Stomach (tissue), 4 donors: ENCODE measurements at regions not wholly inside any gene's neighbourhood (a gene's known extent, or its start where the extent isn't known, plus 50 kb on each side); places are given as distances from the start of the nearest gene placed in this dataset.

ENCODE experiments used
- EP300 ChIP-seq: sonication (generic); formaldehyde crosslinking; IDR thresholded peaks from one replicate; pipeline ENCODE4 v1.6.1; 2017; ENCODE audit warnings: antibody characterized with exemption
- POLR2A ChIP-seq, 4 donors: fragments of 450-650 bp; IDR thresholded peaks; one replicate each; pipeline ENCODE4 v1.6.1; 2016; ENCODE audit warnings: antibody characterized with exemption in 4 of 4, control low read depth in 2 of 4, mild to moderate bottlenecking in 1 of 4, moderate library complexity in 1 of 4
- TF ChIP-seq, protein P1 (sequence below), 7 experiments: fragments of 450-650 bp in 4 of 7; fragments of 200-600 bp in 3 of 7; sonication (generic) in 3 of 7; IDR thresholded peaks; one replicate each; pipeline ENCODE4 v1.5.1; 2016 to 2019; ENCODE audit warnings: antibody characterized with exemption in 7 of 7, control low read depth in 2 of 7, mild to moderate bottlenecking in 1 of 7

- TF ChIP-seq, protein P1, sequence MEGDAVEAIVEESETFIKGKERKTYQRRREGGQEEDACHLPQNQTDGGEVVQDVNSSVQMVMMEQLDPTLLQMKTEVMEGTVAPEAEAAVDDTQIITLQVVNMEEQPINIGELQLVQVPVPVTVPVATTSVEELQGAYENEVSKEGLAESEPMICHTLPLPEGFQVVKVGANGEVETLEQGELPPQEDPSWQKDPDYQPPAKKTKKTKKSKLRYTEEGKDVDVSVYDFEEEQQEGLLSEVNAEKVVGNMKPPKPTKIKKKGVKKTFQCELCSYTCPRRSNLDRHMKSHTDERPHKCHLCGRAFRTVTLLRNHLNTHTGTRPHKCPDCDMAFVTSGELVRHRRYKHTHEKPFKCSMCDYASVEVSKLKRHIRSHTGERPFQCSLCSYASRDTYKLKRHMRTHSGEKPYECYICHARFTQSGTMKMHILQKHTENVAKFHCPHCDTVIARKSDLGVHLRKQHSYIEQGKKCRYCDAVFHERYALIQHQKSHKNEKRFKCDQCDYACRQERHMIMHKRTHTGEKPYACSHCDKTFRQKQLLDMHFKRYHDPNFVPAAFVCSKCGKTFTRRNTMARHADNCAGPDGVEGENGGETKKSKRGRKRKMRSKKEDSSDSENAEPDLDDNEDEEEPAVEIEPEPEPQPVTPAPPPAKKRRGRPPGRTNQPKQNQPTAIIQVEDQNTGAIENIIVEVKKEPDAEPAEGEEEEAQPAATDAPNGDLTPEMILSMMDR (IDR thresholded peaks at IDR 0.05) = no peak
- TF ChIP-seq EP300 (no peak), POLR2A (IDR thresholded peaks at IDR 0.05) (no peak)
Observed at GRCh38 chr1:192749349-192749748, 59.5 kb upstream of the RGS2 start.
